ENCODE measurements at regions not wholly inside any gene's neighbourhood (a gene's known extent, or its start where the extent isn't known, plus 50 kb on each side); places are given as distances from the start of the nearest gene placed in this dataset.

- ATAC-seq (no peak), DNase-seq (no peak)
- Histone ChIP-seq H3K27me3 (no peaks in the 10 kb centered on the region), H3K9me3 (no peaks in the 10 kb centered on the region), H3K27ac (no peak overlapping the region), H3K36me3 (no peaks in the 10 kb centered on the region), H3K4me3 (no peak overlapping the region), H3K4me1 (no peaks in the 10 kb centered on the region)
- 18% methylated on average over 1 of the region's 1 CpG for WGBS (ENCODE audit: insufficient coverage, low coverage, low lambda C conversion rate, missing lambda C conversion rate)
- intact Hi-C loops (cut with DNase I): no loop called here
- TF ChIP-seq CTCF (IDR thresholded peaks at IDR 0.05) (no peak), POLR2A (IDR thresholded peaks at IDR 0.05) (no peak)
These were observed 65.8 kb upstream of the FAM47A start for GRCh38 chrX:34197946-34198345.

Data from right lobe of liver (tissue), 6 donors.